Testis (tissue), 2 donors: ENCODE measurements at regions not wholly inside any gene's neighbourhood (a gene's known extent, or its start where the extent isn't known, plus 50 kb on each side); places are given as distances from the start of the nearest gene placed in this dataset.

Experiments
- CTCF ChIP-seq, 3 experiments: fragments of 450-650 bp in 2 of 3; fragments of 200-600 bp in 1 of 3; sonication (generic) in 1 of 3; IDR thresholded peaks; one replicate each; pipeline ENCODE4 v1.5.1; 2016 to 2019; ENCODE audit warnings: antibody characterized with exemption in 3 of 3, mild to moderate bottlenecking in 2 of 3, moderate library complexity in 1 of 3
- POLR2A ChIP-seq: fragments of 450-650 bp; IDR thresholded peaks from one replicate; pipeline ENCODE4 v1.6.1; 2017; ENCODE audit warnings: antibody characterized with exemption, mild to moderate bottlenecking, moderate library complexity

GRCh38 chr17:12415031-12415430, 250.7 kb upstream of the MYOCD start:
- no peak for TF ChIP-seq CTCF (IDR thresholded peaks at IDR 0.05)
- no peak for TF ChIP-seq POLR2A
